ENCODE measurements at regions not wholly inside any gene's neighbourhood (a gene's known extent, or its start where the extent isn't known, plus 50 kb on each side); places are given as distances from the start of the nearest gene placed in this dataset.

DNA sequence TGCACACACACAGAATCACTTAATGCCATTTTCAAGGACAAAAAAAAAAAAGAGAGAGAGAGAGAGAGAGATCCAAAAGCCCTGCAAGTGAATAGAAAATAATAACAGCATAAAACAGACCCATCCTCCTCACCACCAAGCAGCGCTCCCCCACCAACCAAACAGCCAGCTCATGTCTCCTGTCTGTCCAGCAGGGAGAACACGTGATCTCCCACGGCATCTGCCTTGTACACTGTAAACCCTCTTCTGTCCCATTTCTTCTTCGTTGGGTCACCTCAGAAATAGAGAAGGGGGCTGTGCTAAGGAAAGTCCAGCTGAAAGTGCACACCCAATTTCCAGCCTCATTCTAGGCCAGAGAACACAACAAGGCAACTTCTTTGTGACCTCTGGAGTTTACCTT is 222.5 kb downstream of the EXOC5 start:
- TF ChIP-seq, protein P1, sequence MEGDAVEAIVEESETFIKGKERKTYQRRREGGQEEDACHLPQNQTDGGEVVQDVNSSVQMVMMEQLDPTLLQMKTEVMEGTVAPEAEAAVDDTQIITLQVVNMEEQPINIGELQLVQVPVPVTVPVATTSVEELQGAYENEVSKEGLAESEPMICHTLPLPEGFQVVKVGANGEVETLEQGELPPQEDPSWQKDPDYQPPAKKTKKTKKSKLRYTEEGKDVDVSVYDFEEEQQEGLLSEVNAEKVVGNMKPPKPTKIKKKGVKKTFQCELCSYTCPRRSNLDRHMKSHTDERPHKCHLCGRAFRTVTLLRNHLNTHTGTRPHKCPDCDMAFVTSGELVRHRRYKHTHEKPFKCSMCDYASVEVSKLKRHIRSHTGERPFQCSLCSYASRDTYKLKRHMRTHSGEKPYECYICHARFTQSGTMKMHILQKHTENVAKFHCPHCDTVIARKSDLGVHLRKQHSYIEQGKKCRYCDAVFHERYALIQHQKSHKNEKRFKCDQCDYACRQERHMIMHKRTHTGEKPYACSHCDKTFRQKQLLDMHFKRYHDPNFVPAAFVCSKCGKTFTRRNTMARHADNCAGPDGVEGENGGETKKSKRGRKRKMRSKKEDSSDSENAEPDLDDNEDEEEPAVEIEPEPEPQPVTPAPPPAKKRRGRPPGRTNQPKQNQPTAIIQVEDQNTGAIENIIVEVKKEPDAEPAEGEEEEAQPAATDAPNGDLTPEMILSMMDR (IDR thresholded peaks at IDR 0.05): no peak
- no peak for TF ChIP-seq POLR2A (IDR thresholded peaks at IDR 0.05)
- no peak for TF ChIP-seq POLR2AphosphoS5 (IDR thresholded peaks at IDR 0.05)
